GM12892 (cell line): ENCODE measurements at regions not wholly inside any gene's neighbourhood (a gene's known extent, or its start where the extent isn't known, plus 50 kb on each side); places are given as distances from the start of the nearest gene placed in this dataset.
"Not testable (repeated sequence)": the region's sequence is repeated elsewhere in the genome, so short reads cannot be mapped to it uniquely, and the experiment has no call there.

Experiments used
- DNase-seq: peaks from one replicate; pipeline ENCODE4 v3.0.0; 2011; ENCODE audit not compliant: insufficient read length
- FAIRE-seq: peaks from 2 replicates; lab custom pipeline; 2011; peaks lifted over from hg19 to GRCh38; lab: Jason Lieb, UNC
- POLR2A ChIP-seq: IDR thresholded peaks from 2 replicates; pipeline ENCODE4 v1.6.1; 2011; ENCODE audit warnings: low read depth, low read length, control low read depth
- POLR2AphosphoS5 ChIP-seq: IDR thresholded peaks from 2 replicates; pipeline ENCODE4 v1.6.1; 2011; ENCODE audit warnings: low read depth, low read length, control low read depth
- TAF1 ChIP-seq: IDR thresholded peaks from 2 replicates; pipeline ENCODE4 v1.6.1; 2011; ENCODE audit warnings: low read depth, mild to moderate bottlenecking, control low read depth, low read length, borderline replicate concordance

- FAIRE-seq: no peak
- no peak for TF ChIP-seq POLR2AphosphoS5
- TF ChIP-seq TAF1: no peak
- TF ChIP-seq POLR2A: no peak
- no peak for DNase-seq
Observed at GRCh38 chr16:47925811-47926460, 229.9 kb downstream of the ABCC12 start.

GRCh38 chr16:47924950-47925349 lies 230.8 kb downstream of the ABCC12 start:
- DNase-seq: no peak
- no peak for TF ChIP-seq POLR2AphosphoS5
- no peak for TF ChIP-seq TAF1
- TF ChIP-seq POLR2A: no peak
- FAIRE-seq: no peak

- no peak for FAIRE-seq
- TF ChIP-seq POLR2A: no peak
- no peak for TF ChIP-seq TAF1
- DNase-seq: no peak
Observed at GRCh38 chr16:47921535-47921934, 234.3 kb downstream of the ABCC12 start.

DNA sequence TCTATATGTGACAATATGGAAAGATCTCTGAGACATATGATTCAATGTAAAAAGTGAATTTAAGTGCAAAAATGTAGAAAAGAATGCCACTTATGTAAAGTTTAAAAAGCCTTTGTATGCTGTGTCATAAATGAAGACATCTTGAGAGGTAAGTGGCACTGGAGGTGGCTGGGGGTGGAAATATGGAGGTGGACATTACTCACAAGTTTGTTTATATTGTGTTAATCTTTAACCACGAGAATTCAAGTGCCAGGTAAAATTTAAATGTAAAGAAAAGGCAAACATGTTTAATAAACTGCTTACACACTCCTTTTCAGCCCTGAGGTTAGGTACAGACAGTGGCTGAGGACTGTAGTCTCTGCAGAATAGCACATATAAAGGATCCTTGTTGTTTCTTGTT lies 235.1 kb downstream of the ABCC12 start:
- TF ChIP-seq POLR2AphosphoS5: no peak
- no peak for DNase-seq
- no peak for FAIRE-seq

DNA sequence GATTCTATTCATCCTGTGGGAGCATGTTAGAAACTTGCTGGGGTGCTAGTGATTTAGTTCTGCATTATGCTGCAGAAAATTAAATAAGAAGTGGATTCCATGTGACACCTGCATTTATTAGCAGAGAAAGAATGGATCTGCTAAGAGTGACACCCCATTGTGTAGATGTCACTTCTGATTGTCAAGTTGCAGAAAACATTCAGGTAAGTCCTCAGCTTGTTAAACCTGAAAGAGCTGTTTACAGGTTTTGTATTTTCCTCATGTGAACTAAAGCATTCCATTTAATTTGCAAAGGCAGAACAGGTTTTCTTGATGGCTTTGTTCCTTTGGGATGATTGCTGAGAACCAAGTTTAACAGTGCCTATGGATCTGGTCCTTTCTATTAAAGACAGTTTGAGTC lies 238.7 kb downstream of the ABCC12 start:
- DNase-seq (no peak), FAIRE-seq (no peak)
- no peak for TF ChIP-seq TAF1
- no peak for TF ChIP-seq POLR2A
- no peak for TF ChIP-seq POLR2AphosphoS5

GRCh38 chr16:47916266-47916665 lies 239.5 kb downstream of the ABCC12 start:
- TF ChIP-seq POLR2AphosphoS5 (no peak), TAF1 (no peak), POLR2A (no peak)
- FAIRE-seq (no peak), DNase-seq (no peak)

DNA sequence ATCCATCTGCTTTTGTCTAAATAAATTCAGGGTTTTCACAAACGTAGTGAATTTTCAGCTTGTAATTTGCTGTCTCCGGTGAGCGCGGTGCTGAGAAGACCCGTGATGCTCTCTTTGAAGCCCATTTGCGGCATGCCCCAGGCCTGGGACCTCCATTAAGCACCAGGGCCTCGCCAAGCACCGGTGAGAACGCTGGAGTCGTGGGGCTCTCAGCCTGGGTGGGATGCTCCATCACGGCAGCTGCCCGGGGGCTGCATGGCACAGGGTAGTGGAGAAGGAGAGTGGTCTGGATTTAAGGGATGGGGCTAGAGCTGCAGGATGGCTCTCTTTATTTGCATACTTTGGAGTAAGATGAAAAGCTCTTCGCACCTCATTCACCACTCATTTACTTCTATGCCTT lies 248.7 kb downstream of the ABCC12 start:
- DNase-seq: no peak

GRCh38 chr16:47905771-47906170 lies 250.0 kb downstream of the ABCC12 start:
- FAIRE-seq (no peak), DNase-seq (no peak)
- TF ChIP-seq POLR2A: no peak
- TF ChIP-seq TAF1: no peak
- TF ChIP-seq POLR2AphosphoS5: no peak

More for the DNA sequence above, 248.7 kb downstream of the ABCC12 start:
- TF ChIP-seq TAF1: no peak
- no peak for FAIRE-seq

DNA sequence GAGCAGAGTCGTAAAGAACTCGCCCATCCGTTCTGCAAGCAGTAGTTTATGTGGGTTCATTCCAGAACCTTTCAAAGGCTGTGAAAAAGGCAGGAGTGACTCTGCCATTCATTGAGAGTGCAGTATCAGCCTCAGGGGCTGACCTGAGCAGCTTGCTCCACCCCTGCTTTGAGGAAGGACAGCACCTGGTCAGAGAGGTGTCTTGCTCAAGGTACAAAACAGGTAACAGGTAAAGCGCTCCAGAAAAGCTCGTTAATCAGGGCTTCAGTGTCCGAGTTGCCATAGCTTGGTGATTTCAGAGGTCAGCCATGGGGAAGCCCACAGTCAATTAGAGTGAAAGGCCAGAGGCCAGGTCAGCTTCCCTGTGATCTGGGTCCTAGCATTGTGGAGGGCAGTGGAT lies 251.1 kb downstream of the ABCC12 start:
- TF ChIP-seq POLR2AphosphoS5: no peak
- TF ChIP-seq POLR2A: no peak
- no peak for DNase-seq
- no peak for FAIRE-seq

DNA sequence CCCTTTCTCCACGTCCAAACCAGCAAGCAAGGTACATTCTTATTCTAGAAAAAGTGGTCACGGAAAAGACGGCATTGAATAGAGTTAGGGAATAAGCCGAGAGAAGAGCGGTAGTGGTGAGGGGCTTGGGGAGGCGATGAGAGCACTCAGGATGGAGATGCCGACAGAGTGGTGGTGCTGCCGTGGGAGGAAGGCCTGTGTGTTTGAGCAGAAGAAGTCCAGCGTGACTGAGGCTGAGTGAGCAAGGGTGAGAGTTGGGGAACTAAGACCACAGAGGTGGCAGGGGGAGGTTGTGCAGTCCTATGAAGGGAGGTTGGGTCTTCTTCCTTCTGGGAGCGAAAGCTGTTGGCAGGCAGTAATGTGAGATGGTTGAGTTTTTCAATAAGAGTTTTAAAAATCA lies 252.3 kb downstream of the ABCC12 start:
- FAIRE-seq (no peak), DNase-seq (no peak)
- no peak for TF ChIP-seq POLR2AphosphoS5
- TF ChIP-seq POLR2A: no peak
- TF ChIP-seq TAF1: no peak

DNA sequence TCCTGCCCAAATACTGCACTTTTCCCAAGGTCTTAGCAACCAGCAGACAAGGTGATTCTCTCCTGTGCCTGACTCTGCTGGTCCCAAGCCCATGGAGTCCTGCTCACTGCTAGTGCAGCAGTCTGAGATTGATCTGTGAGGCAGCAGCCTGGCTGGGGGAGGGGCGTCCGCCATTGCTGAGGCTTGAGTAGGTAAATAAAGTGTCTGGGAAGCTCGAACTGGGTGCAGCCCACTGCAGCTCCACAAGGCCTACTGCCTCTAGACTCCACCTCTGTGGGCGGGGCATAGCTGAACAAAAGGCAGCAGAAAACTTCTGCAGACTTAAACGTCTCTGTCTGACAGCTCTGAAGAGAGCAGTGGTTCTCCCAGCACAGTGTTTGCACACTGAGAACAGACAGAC lies 258.7 kb downstream of the ABCC12 start:
- FAIRE-seq, DNase-seq: not testable (repeated sequence)

DNA sequence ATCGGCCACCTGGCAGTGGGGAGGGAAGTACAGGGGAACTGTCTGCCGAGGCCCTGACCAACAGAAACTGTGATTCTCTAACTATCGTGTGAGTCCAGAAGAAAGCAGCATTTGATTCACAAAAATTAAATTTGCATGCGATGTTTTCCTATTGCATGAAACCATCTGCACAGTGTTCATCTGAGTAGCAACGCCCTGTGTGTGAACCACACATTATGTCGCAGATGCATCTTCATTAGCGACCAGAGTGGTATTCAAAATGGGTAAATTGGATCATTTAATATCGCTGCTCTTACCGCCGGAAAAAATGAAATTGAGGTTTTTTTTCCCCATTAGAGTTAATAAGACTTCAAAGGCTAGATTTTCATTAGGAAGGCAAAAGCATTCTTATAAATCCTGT lies 260.6 kb downstream of the ABCC12 start:
- DNase-seq (no peak), FAIRE-seq (no peak)

DNA sequence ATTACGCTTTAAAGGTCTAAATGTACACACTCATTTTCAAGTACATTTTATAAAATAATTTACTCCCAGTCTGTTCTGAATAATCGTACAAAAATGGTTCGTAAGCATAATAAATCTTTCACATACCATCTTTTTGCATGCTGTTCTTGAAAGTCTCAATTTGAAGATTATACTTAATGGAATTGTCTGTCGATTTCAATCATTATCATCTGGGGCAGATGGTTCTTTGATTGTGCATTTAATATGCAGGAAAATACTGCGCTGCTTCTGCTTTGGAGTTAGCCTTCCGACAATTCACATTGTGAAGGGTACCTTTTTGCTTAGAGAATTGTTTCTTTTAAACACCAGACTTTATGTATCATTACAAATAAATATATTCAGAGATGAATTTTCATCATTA lies 262.8 kb downstream of the ABCC12 start:
- no peak for FAIRE-seq
- TF ChIP-seq TAF1 (no peak), POLR2A (no peak), POLR2AphosphoS5 (no peak)
- no peak for DNase-seq

More for the DNA sequence above, 260.6 kb downstream of the ABCC12 start:
- TF ChIP-seq POLR2A: no peak
